ENCODE measurements at regions not wholly inside any gene's neighbourhood (a gene's known extent, or its start where the extent isn't known, plus 50 kb on each side); places are given as distances from the start of the nearest gene placed in this dataset.
A peak's percentile ranks its signal among the peaks of the same experiment; 100 is the strongest.

DNA sequence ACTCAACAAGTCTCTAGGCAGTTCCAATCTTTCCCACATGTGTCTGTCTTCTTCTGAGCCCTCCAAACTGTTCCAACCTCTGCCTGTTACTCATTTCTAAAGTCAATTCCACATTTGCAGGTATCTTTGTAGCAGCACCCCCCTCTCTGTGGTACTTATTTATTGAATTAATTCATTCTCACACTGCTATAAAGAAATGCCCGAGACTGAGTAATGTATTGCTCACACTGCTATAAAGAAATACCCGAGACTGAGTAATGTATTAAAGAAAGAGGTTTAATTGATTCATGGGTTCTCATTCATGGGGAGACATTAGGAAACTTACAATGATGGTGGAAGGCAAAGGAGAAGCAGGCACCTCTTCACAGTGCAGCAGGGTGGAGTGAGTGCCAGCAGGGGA, 1413.8 kb downstream of the SI start:
- no peaks in the 10 kb centered on the region for H3K79me1 ChIP-seq (ENCODE audit: low read length)
- H4K8ac ChIP-seq (ENCODE audit: low read depth, low read length): no peak overlapping the region
- no peak overlapping the region for H2BK120ac ChIP-seq (ENCODE audit: low read depth, low read length)
- no peaks in the 10 kb centered on the region for H3K4me1 ChIP-seq (ENCODE audit: control insufficient read depth, low read depth, low read length)
- H3K4ac ChIP-seq (ENCODE audit: low read depth, low read length): no peak overlapping the region
- H3K79me2 ChIP-seq (ENCODE audit: control insufficient read depth, insufficient read depth, low read length): no peaks in the 10 kb centered on the region
- no peaks in the 10 kb centered on the region for H3K36me3 ChIP-seq (ENCODE audit: control insufficient read depth, insufficient read depth, low read length)
- no peak overlapping the region for H4K5ac ChIP-seq (ENCODE audit: low read length)
- no peak overlapping the region for H2BK5ac ChIP-seq (ENCODE audit: low read length)
- H3K18ac ChIP-seq (ENCODE audit: low read length): no peak overlapping the region
- DNase-seq: no peak
- H3K27ac ChIP-seq (ENCODE audit: low read depth, low read length): no peak overlapping the region
- H3K23ac ChIP-seq (ENCODE audit: low read length): no peak overlapping the region
- no peak overlapping the region for H3K56ac ChIP-seq (ENCODE audit: low read length)
- no peak overlapping the region for H2AK5ac ChIP-seq (ENCODE audit: low read length)
- no peak overlapping the region for H3K9ac ChIP-seq (ENCODE audit: low read length)
- no peak overlapping the region for H2BK15ac ChIP-seq (replicated peaks; ENCODE audit: low read depth)
- no CpG with 5 or more reads among the region's 2 CpGs for WGBS (ENCODE audit: extremely low coverage, insufficient coverage, low lambda C conversion rate)
- no peak overlapping the region for H3K4me3 ChIP-seq (ENCODE audit: low read length)
- no peak overlapping the region for H3K4me2 ChIP-seq (ENCODE audit: low read length)
- no peaks in the 10 kb centered on the region for H3K27me3 ChIP-seq (ENCODE audit: insufficient read depth, low read length, poor library complexity)

DNA sequence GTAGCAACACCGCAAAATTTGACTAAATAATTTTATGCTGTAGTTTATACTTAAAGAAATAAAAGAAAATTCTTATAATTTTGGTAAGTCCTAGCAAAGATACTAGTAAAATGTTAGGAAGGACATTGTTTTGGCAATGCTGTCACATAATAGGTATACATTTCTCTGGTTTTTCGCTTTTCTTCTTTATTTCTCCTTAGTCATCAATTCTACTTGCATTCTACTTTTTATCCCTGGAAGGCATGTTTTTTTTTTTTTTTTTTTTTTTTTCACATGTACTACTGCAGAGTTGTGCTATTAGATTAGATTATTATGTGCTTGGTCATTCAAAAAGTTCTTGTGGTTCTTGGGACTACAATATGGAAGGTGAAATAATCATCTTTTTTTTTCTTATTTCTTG, 1421.2 kb downstream of the SI start:
- Histone ChIP-seq H3K56ac (ENCODE audit: low read length) (no peak overlapping the region), H2AK5ac (ENCODE audit: low read length) (no peak overlapping the region), H3K4ac (ENCODE audit: low read depth, low read length) (no peak overlapping the region), H4K5ac (ENCODE audit: low read length) (no peak overlapping the region), H3K18ac (ENCODE audit: low read length) (no peak overlapping the region), H3K9ac (ENCODE audit: low read length) (no peak overlapping the region), H3K4me1 (ENCODE audit: control insufficient read depth, low read depth, low read length) (no peaks in the 10 kb centered on the region), H3K27me3 (ENCODE audit: insufficient read depth, low read length, poor library complexity) (no peaks in the 10 kb centered on the region), H3K4me3 (ENCODE audit: low read length) (no peak overlapping the region), H3K36me3 (ENCODE audit: control insufficient read depth, insufficient read depth, low read length) (no peaks in the 10 kb centered on the region), H3K79me2 (ENCODE audit: control insufficient read depth, insufficient read depth, low read length) (no peaks in the 10 kb centered on the region), H2BK5ac (ENCODE audit: low read length) (no peak overlapping the region), H3K4me2 (ENCODE audit: low read length) (no peak overlapping the region), H2BK15ac (replicated peaks; ENCODE audit: low read depth) (no peak overlapping the region), H2BK120ac (ENCODE audit: low read depth, low read length) (no peak overlapping the region), H3K27ac (ENCODE audit: low read depth, low read length) (no peak overlapping the region), H4K8ac (ENCODE audit: low read depth, low read length) (no peak overlapping the region), H3K79me1 (ENCODE audit: low read length) (no peaks in the 10 kb centered on the region), H3K23ac (ENCODE audit: low read length) (no peak overlapping the region)
- no peak for DNase-seq
- no CpG with 5 or more reads among the region's 2 CpGs for WGBS (ENCODE audit: extremely low coverage, insufficient coverage, low lambda C conversion rate)

GRCh38 chr3:163655021-163655420, 1423.3 kb downstream of the SI start:
- Histone ChIP-seq H3K79me2 (ENCODE audit: control insufficient read depth, insufficient read depth, low read length) (no peaks in the 10 kb centered on the region), H2BK5ac (ENCODE audit: low read length) (no peak overlapping the region), H3K27me3 (ENCODE audit: insufficient read depth, low read length, poor library complexity) (no peaks in the 10 kb centered on the region), H2BK120ac (ENCODE audit: low read depth, low read length) (no peak overlapping the region), H3K56ac (ENCODE audit: low read length) (no peak overlapping the region), H3K27ac (ENCODE audit: low read depth, low read length) (no peak overlapping the region), H4K5ac (ENCODE audit: low read length) (no peak overlapping the region), H3K4me3 (ENCODE audit: low read length) (no peak overlapping the region), H3K4ac (ENCODE audit: low read depth, low read length) (no peak overlapping the region), H2BK15ac (replicated peaks; ENCODE audit: low read depth) (no peak overlapping the region), H3K4me1 (ENCODE audit: control insufficient read depth, low read depth, low read length) (no peaks in the 10 kb centered on the region), H3K9ac (ENCODE audit: low read length) (no peak overlapping the region), H3K79me1 (ENCODE audit: low read length) (no peaks in the 10 kb centered on the region), H3K18ac (ENCODE audit: low read length) (no peak overlapping the region), H3K36me3 (ENCODE audit: control insufficient read depth, insufficient read depth, low read length) (no peaks in the 10 kb centered on the region), H2AK5ac (ENCODE audit: low read length) (no peak overlapping the region), H3K4me2 (ENCODE audit: low read length) (no peak overlapping the region), H3K23ac (ENCODE audit: low read length) (no peak overlapping the region), H4K8ac (ENCODE audit: low read depth, low read length) (no peak overlapping the region)
- WGBS (ENCODE audit: extremely low coverage, insufficient coverage, low lambda C conversion rate): no CpG with 5 or more reads among the region's 11 CpGs
- DNase-seq: no peak

DNA sequence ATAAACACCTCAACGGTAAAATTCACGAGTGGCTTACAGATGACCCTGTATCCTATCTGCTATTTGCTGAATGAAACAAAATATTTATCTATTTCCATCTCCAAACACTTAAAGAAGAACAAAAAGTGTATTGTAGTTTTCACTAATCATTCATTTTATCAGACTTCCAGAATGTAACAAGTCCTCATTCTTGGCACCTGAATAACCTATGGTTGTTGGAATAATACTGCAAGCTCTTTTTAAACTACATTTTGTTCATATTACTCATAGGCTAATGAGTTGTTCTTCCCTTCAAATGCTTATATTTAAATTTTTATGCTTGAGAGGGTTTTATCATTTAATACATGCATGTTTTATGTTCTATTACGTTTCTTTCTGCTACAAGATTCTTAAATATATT, 1434.1 kb downstream of the SI start:
- no peak for DNase-seq
- H2AK5ac ChIP-seq (ENCODE audit: low read length): no peak overlapping the region
- H4K5ac ChIP-seq (ENCODE audit: low read length): no peak overlapping the region
- H3K4me2 ChIP-seq (ENCODE audit: low read length): no peak overlapping the region
- H3K27me3 ChIP-seq (ENCODE audit: insufficient read depth, low read length, poor library complexity): no peaks in the 10 kb centered on the region
- H3K9ac ChIP-seq (ENCODE audit: low read length): no peak overlapping the region
- no peak overlapping the region for H3K23ac ChIP-seq (ENCODE audit: low read length)
- H3K56ac ChIP-seq (ENCODE audit: low read length): no peak overlapping the region
- no peak overlapping the region for H2BK5ac ChIP-seq (ENCODE audit: low read length)
- no peaks in the 10 kb centered on the region for H3K36me3 ChIP-seq (ENCODE audit: control insufficient read depth, insufficient read depth, low read length)
- no peak overlapping the region for H3K4ac ChIP-seq (ENCODE audit: low read depth, low read length)
- H2BK15ac ChIP-seq (replicated peaks; ENCODE audit: low read depth): no peak overlapping the region
- H4K8ac ChIP-seq (ENCODE audit: low read depth, low read length): no peak overlapping the region
- no peak overlapping the region for H3K27ac ChIP-seq (ENCODE audit: low read depth, low read length)
- H3K4me1 ChIP-seq (ENCODE audit: control insufficient read depth, low read depth, low read length): no peaks in the 10 kb centered on the region
- H3K18ac ChIP-seq (ENCODE audit: low read length): no peak overlapping the region
- no peak overlapping the region for H2BK120ac ChIP-seq (ENCODE audit: low read depth, low read length)
- no peaks in the 10 kb centered on the region for H3K79me1 ChIP-seq (ENCODE audit: low read length)
- no CpG with 5 or more reads among the region's 3 CpGs for WGBS (ENCODE audit: extremely low coverage, insufficient coverage, low lambda C conversion rate)
- H3K79me2 ChIP-seq (ENCODE audit: control insufficient read depth, insufficient read depth, low read length): no peaks in the 10 kb centered on the region
- no peak overlapping the region for H3K4me3 ChIP-seq (ENCODE audit: low read length)

DNA sequence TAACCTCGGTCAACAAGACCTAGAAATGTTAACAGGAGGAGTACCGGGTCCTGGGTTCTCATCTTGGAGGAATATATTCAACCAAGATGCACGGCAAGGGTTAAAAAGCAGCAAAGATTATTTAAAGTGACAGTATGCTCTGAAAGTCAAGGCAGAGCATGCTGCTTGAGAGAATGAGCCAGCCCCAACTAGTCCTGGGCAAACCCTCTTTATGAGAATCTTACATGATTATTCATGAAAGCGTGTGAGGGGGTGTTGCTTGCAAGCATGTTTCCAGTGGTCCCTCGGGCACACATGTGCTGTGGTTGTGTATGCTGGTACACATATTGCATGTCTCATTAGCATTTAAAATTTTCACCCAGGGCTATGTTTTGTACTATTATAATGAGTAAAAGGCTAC, 1445.6 kb downstream of the SI start:
- Histone ChIP-seq H3K27me3 (ENCODE audit: insufficient read depth, low read length, poor library complexity) (no peaks in the 10 kb centered on the region), H3K4me1 (ENCODE audit: control insufficient read depth, low read depth, low read length) (no peaks in the 10 kb centered on the region), H2BK120ac (ENCODE audit: low read depth, low read length) (no peak overlapping the region), H3K23ac (ENCODE audit: low read length) (no peak overlapping the region), H3K4ac (ENCODE audit: low read depth, low read length) (no peak overlapping the region), H3K79me2 (ENCODE audit: control insufficient read depth, insufficient read depth, low read length) (no peaks in the 10 kb centered on the region), H2BK15ac (replicated peaks; ENCODE audit: low read depth) (no peak overlapping the region), H3K36me3 (ENCODE audit: control insufficient read depth, insufficient read depth, low read length) (no peaks in the 10 kb centered on the region), H3K56ac (ENCODE audit: low read length) (no peak overlapping the region), H3K27ac (ENCODE audit: low read depth, low read length) (no peak overlapping the region), H2AK5ac (ENCODE audit: low read length) (no peak overlapping the region), H3K18ac (ENCODE audit: low read length) (peak overlapping the region; percentile 39), H3K79me1 (ENCODE audit: low read length) (no peaks in the 10 kb centered on the region), H3K4me2 (ENCODE audit: low read length) (no peak overlapping the region), H3K9ac (ENCODE audit: low read length) (no peak overlapping the region), H4K8ac (ENCODE audit: low read depth, low read length) (no peak overlapping the region), H4K5ac (ENCODE audit: low read length) (no peak overlapping the region), H2BK5ac (ENCODE audit: low read length) (no peak overlapping the region), H3K4me3 (ENCODE audit: low read length) (no peak overlapping the region)
- WGBS (ENCODE audit: extremely low coverage, insufficient coverage, low lambda C conversion rate): no CpG with 5 or more reads among the region's 5 CpGs
- DNase-seq: peak; percentile 4

- Histone ChIP-seq H2BK120ac (ENCODE audit: low read depth, low read length) (no peak overlapping the region), H2BK15ac (replicated peaks; ENCODE audit: low read depth) (no peak overlapping the region), H3K9ac (ENCODE audit: low read length) (no peak overlapping the region), H3K36me3 (ENCODE audit: control insufficient read depth, insufficient read depth, low read length) (no peaks in the 10 kb centered on the region), H3K4ac (ENCODE audit: low read depth, low read length) (no peak overlapping the region), H3K4me2 (ENCODE audit: low read length) (no peak overlapping the region), H4K5ac (ENCODE audit: low read length) (no peak overlapping the region), H3K18ac (ENCODE audit: low read length) (no peak overlapping the region), H3K4me1 (ENCODE audit: control insufficient read depth, low read depth, low read length) (no peaks in the 10 kb centered on the region), H3K56ac (ENCODE audit: low read length) (no peak overlapping the region), H3K27ac (ENCODE audit: low read depth, low read length) (no peak overlapping the region), H3K4me3 (ENCODE audit: low read length) (no peak overlapping the region), H3K79me2 (ENCODE audit: control insufficient read depth, insufficient read depth, low read length) (no peaks in the 10 kb centered on the region), H2AK5ac (ENCODE audit: low read length) (no peak overlapping the region), H3K23ac (ENCODE audit: low read length) (no peak overlapping the region), H3K79me1 (ENCODE audit: low read length) (no peaks in the 10 kb centered on the region), H3K27me3 (ENCODE audit: insufficient read depth, low read length, poor library complexity) (no peaks in the 10 kb centered on the region), H2BK5ac (ENCODE audit: low read length) (no peak overlapping the region), H4K8ac (ENCODE audit: low read depth, low read length) (no peak overlapping the region)
- no CpG with 5 or more reads among the region's 3 CpGs for WGBS (ENCODE audit: extremely low coverage, insufficient coverage, low lambda C conversion rate)
- DNase-seq: no peak
These were observed 1451.5 kb downstream of the SI start for GRCh38 chr3:163626753-163627152.

All from mesendoderm (in vitro differentiated cells).